ENCODE measurements at regions not wholly inside any gene's neighbourhood (a gene's known extent, or its start where the extent isn't known, plus 50 kb on each side); places are given as distances from the start of the nearest gene placed in this dataset.
A peak's percentile ranks its signal among the peaks of the same experiment; 100 is the strongest.

GRCh38 chr2:13996527-13996926, 636.0 kb upstream of the LRATD1 start:
- H3K9me3 ChIP-seq, result peaks cover 0 to 37% (median 2%) of the 10 kb centered on the region in 12 donors

GRCh38 chr2:14011190-14011589, 621.3 kb upstream of the LRATD1 start:
- WGBS, 4 donors, result 84 to 89% (median 88%) methylated on average over 4 of the region's 4 CpGs
- ATAC-seq (no peak), DNase-seq (no peak)
- intact Hi-C loops (cut with DNase I), result no loop called here
- Histone ChIP-seq H3K27ac (no peak overlapping the region), H3K27me3 (no peaks in the 10 kb centered on the region), H3K36me3 (no peaks in the 10 kb centered on the region), H3K4me1 (no peaks in the 10 kb centered on the region), H3K4me3 (no peak overlapping the region), H3K9me3 (peaks cover 0 to 16% (median 2%) of the 10 kb centered on the region in 12 donors)
- TF ChIP-seq CTCF (IDR thresholded peaks at IDR 0.05), result no peak

More at GRCh38 chr2:13996527-13996926, 636.0 kb upstream of the LRATD1 start:
- DNase-seq, result no peak
- intact Hi-C loops (cut with DNase I), result no loop called here
- Histone ChIP-seq H3K4me1 (no peaks in the 10 kb centered on the region), H3K4me3 (no peak overlapping the region), H3K27me3 (no peaks in the 10 kb centered on the region), H3K36me3 (no peaks in the 10 kb centered on the region), H3K27ac (no peak overlapping the region)
- TF ChIP-seq CTCF (IDR thresholded peaks at IDR 0.05) (no peak), POLR2A (IDR thresholded peaks at IDR 0.05) (no peak)
- no peak for ATAC-seq

DNA sequence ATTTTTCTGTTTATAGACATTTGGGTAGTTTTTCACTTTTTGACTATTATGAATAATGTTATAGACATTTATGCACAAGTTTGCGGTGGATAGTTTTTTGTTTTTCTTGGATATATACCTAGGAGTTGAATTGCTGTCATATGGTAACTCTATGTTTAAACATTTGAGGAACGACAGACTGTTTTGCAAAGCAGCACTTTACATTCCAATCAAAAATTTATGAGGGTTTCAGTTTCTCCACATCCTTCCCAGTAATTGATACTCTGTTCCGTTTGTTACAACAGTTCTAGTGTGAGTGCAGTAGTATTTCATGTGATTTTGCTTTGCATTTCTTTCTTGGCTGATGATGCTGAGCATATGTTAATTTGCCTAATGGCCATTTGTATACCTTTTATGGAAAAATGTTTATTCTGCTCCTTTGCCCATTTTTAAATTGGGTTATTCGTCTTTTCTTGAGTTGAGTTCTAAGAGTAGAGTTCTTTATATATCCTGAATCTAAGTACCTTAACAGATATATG, 617.3 kb upstream of the LRATD1 start:
- no peak for ATAC-seq
- Histone ChIP-seq H3K4me3 (no peak overlapping the region), H3K4me1 (no peaks in the 10 kb centered on the region), H3K9me3 (peaks cover 0 to 6% (median 0%) of the 10 kb centered on the region in 12 donors), H3K27ac (no peak overlapping the region), H3K36me3 (no peaks in the 10 kb centered on the region), H3K27me3 (no peaks in the 10 kb centered on the region)
- TF ChIP-seq CTCF (IDR thresholded peaks at IDR 0.05), result no peak
- TF ChIP-seq POLR2A (IDR thresholded peaks at IDR 0.05), result no peak
- no peak for DNase-seq
- 70 to 81% (median 73%) methylated on average over 4 of the region's 4 CpGs for WGBS, 4 donors
- intact Hi-C loops (cut with DNase I), result no loop called here

- DNase-seq (no peak), ATAC-seq (peak in 1 of 4 donors; percentile 44)
- intact Hi-C loops (cut with DNase I), result no loop called here
- TF ChIP-seq POLR2A (IDR thresholded peaks at IDR 0.05) (no peak), CTCF (IDR thresholded peaks at IDR 0.05) (no peak)
- Histone ChIP-seq H3K27me3 (no peaks in the 10 kb centered on the region), H3K36me3 (no peaks in the 10 kb centered on the region), H3K27ac (no peak overlapping the region), H3K9me3 (no peaks in the 10 kb centered on the region), H3K4me1 (no peaks in the 10 kb centered on the region), H3K4me3 (no peak overlapping the region)
Observed at GRCh38 chr2:14016289-14016955, 616.1 kb upstream of the LRATD1 start.

Measured in heart left ventricle (tissue), 16 donors.